K562 (cell line): ENCODE measurements at regions not wholly inside any gene's neighbourhood (a gene's known extent, or its start where the extent isn't known, plus 50 kb on each side); places are given as distances from the start of the nearest gene placed in this dataset.

ENCODE experiments used
- CBX5 ChIP-seq: IDR thresholded peaks from 2 replicates; pipeline ENCODE4 v1.6.1; 2014; ENCODE audit warnings: low read depth, borderline replicate concordance
- EGR1 ChIP-seq: fragments of 450-650 bp; conservative IDR thresholded peaks from 2 replicates; pipeline ENCODE4 v1.6.1; 2017; ENCODE audit warnings: mild to moderate bottlenecking
- FOS ChIP-seq: IDR thresholded peaks from 3 replicates; pipeline ENCODE4 v1.6.1; 2011; ENCODE audit not compliant: insufficient read length; ENCODE audit errors: extremely low read depth
- FUS ChIP-seq: fragments of 200-400 bp; formaldehyde crosslinking; optimal IDR thresholded peaks from 2 replicates; pipeline ENCODE3; 2017; ENCODE audit warnings: low read depth, low read length
- HDAC6 ChIP-seq: IDR thresholded peaks from 2 replicates; pipeline ENCODE4 v1.6.1; 2012; ENCODE audit warnings: low read depth, mild to moderate bottlenecking, control low read depth, inconsistent platforms, low read length, moderate library complexity
- MCM7 ChIP-seq, 2 experiments: fragments of 450-650 bp; IDR thresholded peaks; 2 replicates each; pipeline ENCODE4 v1.6.1; 2016 to 2018
- RBM15 ChIP-seq: fragments of 200-400 bp; formaldehyde crosslinking; IDR thresholded peaks from 2 replicates; pipeline ENCODE4 v1.6.1; 2018; ENCODE audit warnings: mild to moderate bottlenecking, low read length, moderate library complexity; ENCODE audit not compliant: insufficient read depth
- SP1 ChIP-seq: sonication (generic); formaldehyde crosslinking; IDR thresholded peaks from 2 replicates; pipeline ENCODE4 v1.8.1; 2022; ENCODE audit warnings: mild to moderate bottlenecking, missing genetic modification reagents
- YY1 ChIP-seq, 3 experiments: IDR thresholded peaks; 2 replicates each; pipeline ENCODE4 v1.6.1; 2011; ENCODE audit warnings: low read length in 2 of 3, mild to moderate bottlenecking in 2 of 3, moderate library complexity in 2 of 3, borderline replicate concordance in 1 of 3, control low read depth in 1 of 3, low read depth in 1 of 3; ENCODE audit not compliant: insufficient read depth in 3 of 3, insufficient replicate concordance in 2 of 3, control insufficient read depth in 1 of 3, insufficient read length in 1 of 3; ENCODE audit errors: extremely low read depth in 1 of 3
- ZNF3 ChIP-seq: fragments of 250-450 bp; sonication (Bioruptor Pico); IDR thresholded peaks from 2 replicates; pipeline ENCODE4 v1.5.0; 2021; ENCODE audit warnings: mild to moderate bottlenecking, moderate library complexity
- TF ChIP-seq, protein P1 (sequence below): sonication (generic); formaldehyde crosslinking; IDR thresholded peaks from 2 replicates; pipeline ENCODE4 v1.8.0; 2022; ENCODE audit warnings: mild to moderate bottlenecking, low read depth, missing genetic modification reagents
- TF ChIP-seq, protein P2 (sequence below), 3 experiments: IDR thresholded peaks in 2 of 3; conservative IDR thresholded peaks in 1 of 3; 2 replicates each; pipeline ENCODE4 v1.5.1; 2011 to 2012; ENCODE audit warnings: low read length in 3 of 3, mild to moderate bottlenecking in 3 of 3, control low read depth in 2 of 3, improper control_type of control experiment in 1 of 3, inconsistent platforms in 1 of 3, low read depth in 1 of 3, mixed read lengths in 1 of 3, moderate library complexity in 1 of 3; ENCODE audit not compliant: insufficient read depth in 2 of 3
- TF ChIP-seq, protein P3 (sequence below): sonication (generic); formaldehyde crosslinking; IDR thresholded peaks from 2 replicates; pipeline ENCODE4 v1.8.0; 2022; ENCODE audit warnings: mild to moderate bottlenecking, missing genetic modification reagents, borderline replicate concordance
- TF ChIP-seq, protein P4 (sequence below): fragments of 250-450 bp; sonication (Bioruptor Pico); IDR thresholded peaks from 2 replicates; pipeline ENCODE4 v1.5.0; 2020; ENCODE audit warnings: mild to moderate bottlenecking

DNA sequence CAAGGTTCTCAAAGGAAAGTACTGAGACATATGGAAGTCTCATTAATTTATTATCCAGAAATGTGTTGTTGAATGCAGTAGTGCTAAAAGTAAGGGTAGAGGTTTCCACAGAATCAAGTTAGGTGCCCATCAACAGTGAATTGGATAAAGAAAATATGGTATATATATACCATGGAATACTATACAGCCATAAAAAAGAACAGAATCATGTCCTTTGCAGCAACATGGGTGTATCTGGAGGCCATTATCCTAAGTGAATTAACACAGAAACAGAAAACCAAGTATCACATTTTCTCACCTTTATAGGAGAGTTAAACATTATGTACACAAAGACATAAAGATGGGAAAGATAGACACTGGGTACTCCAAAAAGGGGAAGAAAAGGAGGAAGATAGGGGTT is 149.9 kb upstream of the RASSF8 start:
- TF ChIP-seq RBM15 (no peak), SP1 (CRISPR knock-in tag) (no peak), CBX5 (no peak), FUS (no peak), FOS (no peak), YY1 (IDR thresholded peaks at IDR 0.05; ENCODE audit: borderline replicate concordance in 1 of 3, control insufficient read depth in 1 of 3, extremely low read depth in 1 of 3, insufficient read depth in 3 of 3, insufficient read length in 1 of 3, insufficient replicate concordance in 2 of 3, low read depth in 1 of 3, low read length in 2 of 3) (no peak), ZNF3 (CRISPR knock-in tag) (no peak), HDAC6 (no peak), EGR1 (no peak), MCM7 (IDR thresholded peaks at IDR 0.05) (no peak)
- TF ChIP-seq, protein P1, sequence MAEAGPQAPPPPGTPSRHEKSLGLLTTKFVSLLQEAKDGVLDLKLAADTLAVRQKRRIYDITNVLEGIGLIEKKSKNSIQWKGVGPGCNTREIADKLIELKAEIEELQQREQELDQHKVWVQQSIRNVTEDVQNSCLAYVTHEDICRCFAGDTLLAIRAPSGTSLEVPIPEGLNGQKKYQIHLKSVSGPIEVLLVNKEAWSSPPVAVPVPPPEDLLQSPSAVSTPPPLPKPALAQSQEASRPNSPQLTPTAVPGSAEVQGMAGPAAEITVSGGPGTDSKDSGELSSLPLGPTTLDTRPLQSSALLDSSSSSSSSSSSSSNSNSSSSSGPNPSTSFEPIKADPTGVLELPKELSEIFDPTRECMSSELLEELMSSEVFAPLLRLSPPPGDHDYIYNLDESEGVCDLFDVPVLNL (CRISPR knock-in tag), result no peak
- TF ChIP-seq, protein P2, sequence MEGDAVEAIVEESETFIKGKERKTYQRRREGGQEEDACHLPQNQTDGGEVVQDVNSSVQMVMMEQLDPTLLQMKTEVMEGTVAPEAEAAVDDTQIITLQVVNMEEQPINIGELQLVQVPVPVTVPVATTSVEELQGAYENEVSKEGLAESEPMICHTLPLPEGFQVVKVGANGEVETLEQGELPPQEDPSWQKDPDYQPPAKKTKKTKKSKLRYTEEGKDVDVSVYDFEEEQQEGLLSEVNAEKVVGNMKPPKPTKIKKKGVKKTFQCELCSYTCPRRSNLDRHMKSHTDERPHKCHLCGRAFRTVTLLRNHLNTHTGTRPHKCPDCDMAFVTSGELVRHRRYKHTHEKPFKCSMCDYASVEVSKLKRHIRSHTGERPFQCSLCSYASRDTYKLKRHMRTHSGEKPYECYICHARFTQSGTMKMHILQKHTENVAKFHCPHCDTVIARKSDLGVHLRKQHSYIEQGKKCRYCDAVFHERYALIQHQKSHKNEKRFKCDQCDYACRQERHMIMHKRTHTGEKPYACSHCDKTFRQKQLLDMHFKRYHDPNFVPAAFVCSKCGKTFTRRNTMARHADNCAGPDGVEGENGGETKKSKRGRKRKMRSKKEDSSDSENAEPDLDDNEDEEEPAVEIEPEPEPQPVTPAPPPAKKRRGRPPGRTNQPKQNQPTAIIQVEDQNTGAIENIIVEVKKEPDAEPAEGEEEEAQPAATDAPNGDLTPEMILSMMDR (IDR thresholded peaks at IDR 0.05 in 2 of 3, conservative IDR thresholded peaks at IDR 0.05 in 1 of 3; ENCODE audit: insufficient read depth in 2 of 3, low read depth in 1 of 3, low read length in 3 of 3), result no peak
- TF ChIP-seq, protein P3, sequence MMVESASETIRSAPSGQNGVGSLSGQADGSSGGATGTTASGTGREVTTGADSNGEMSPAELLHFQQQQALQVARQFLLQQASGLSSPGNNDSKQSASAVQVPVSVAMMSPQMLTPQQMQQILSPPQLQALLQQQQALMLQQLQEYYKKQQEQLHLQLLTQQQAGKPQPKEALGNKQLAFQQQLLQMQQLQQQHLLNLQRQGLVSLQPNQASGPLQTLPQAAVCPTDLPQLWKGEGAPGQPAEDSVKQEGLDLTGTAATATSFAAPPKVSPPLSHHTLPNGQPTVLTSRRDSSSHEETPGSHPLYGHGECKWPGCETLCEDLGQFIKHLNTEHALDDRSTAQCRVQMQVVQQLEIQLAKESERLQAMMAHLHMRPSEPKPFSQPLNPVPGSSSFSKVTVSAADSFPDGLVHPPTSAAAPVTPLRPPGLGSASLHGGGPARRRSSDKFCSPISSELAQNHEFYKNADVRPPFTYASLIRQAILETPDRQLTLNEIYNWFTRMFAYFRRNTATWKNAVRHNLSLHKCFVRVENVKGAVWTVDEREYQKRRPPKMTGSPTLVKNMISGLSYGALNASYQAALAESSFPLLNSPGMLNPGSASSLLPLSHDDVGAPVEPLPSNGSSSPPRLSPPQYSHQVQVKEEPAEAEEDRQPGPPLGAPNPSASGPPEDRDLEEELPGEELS, result no peak
- TF ChIP-seq, protein P4, sequence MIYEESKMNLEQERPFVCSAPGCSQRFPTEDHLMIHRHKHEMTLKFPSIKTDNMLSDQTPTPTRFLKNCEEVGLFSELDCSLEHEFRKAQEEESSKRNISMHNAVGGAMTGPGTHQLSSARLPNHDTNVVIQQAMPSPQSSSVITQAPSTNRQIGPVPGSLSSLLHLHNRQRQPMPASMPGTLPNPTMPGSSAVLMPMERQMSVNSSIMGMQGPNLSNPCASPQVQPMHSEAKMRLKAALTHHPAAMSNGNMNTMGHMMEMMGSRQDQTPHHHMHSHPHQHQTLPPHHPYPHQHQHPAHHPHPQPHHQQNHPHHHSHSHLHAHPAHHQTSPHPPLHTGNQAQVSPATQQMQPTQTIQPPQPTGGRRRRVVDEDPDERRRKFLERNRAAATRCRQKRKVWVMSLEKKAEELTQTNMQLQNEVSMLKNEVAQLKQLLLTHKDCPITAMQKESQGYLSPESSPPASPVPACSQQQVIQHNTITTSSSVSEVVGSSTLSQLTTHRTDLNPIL (CRISPR knock-in tag), result no peak
